ENCODE measurements at regions not wholly inside any gene's neighbourhood (a gene's known extent, or its start where the extent isn't known, plus 50 kb on each side); places are given as distances from the start of the nearest gene placed in this dataset.
"Not testable (repeated sequence)": the region's sequence is repeated elsewhere in the genome, so short reads cannot be mapped to it uniquely, and the experiment has no call there.

DNA sequence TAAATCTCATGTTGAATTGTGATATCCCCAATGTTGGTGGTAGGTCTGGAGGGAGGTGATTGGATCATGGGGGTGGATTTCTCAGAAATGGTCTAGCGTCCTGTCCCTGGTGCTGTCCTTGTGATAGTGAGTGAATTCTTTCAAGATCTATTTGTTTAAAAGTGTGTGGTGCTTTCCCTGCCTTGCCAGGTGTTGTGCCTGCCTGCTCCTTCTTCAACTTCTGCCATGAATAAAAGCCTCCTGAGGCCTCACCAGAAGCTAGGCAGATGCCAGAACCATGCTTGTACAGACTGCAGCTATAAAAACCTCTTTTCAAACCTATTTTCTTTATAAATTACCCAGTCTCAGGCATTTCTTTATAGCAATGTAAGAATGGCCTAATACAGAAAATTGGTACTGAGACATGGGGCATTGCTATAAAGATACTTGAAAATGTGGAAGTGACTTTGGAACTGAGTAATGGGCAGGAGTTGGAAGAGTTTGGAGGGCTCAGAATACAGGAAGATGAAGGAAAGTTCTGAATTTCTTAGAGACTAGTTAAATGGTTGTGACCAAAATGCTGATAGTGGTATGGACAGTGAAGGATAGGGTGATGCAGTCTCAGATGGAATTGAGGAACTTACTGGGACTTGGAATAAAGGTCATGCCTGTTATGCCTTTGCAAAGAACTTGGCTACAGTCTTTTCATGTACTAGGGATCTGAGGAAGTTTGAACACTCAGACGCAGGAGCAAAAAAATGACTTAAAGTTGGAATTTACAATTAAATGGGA, 1514.6 kb upstream of the TPTE start:
- ATAC-seq (replicated peaks in 6 of 8); in situ Hi-C loops (cut with MboI; ENCODE audit: low pct_unique_long_range_greater_than_20kb in 2 of 9, low sequenced_read_pairs in 9 of 9, unreplicated experiment in 9 of 9); H3K27ac ChIP-seq; H3K4me1 ChIP-seq (replicated peaks in 1 of 2); H3K4me3 ChIP-seq: not testable (repeated sequence)
- 17 to 86% (median 45%) methylated on average over 1 to 2 of the region's 2 CpGs; no CpG with 5 or more reads in 1 of the 10 experiments for WGBS, 10 experiments

GRCh38 chr21:9008636-9009035, 1512.7 kb upstream of the TPTE start:
- Histone ChIP-seq H3K4me3 (no peak overlapping the region), H3K4me1 (replicated peaks in 1 of 2) (no peaks in the 10 kb centered on the region), H3K27ac (no peak overlapping the region)
- in situ Hi-C loops (cut with MboI; ENCODE audit: low pct_unique_long_range_greater_than_20kb in 2 of 9, low sequenced_read_pairs in 9 of 9, unreplicated experiment in 9 of 9), result no loop called here
- no peak for ATAC-seq (replicated peaks in 6 of 8)

DNA sequence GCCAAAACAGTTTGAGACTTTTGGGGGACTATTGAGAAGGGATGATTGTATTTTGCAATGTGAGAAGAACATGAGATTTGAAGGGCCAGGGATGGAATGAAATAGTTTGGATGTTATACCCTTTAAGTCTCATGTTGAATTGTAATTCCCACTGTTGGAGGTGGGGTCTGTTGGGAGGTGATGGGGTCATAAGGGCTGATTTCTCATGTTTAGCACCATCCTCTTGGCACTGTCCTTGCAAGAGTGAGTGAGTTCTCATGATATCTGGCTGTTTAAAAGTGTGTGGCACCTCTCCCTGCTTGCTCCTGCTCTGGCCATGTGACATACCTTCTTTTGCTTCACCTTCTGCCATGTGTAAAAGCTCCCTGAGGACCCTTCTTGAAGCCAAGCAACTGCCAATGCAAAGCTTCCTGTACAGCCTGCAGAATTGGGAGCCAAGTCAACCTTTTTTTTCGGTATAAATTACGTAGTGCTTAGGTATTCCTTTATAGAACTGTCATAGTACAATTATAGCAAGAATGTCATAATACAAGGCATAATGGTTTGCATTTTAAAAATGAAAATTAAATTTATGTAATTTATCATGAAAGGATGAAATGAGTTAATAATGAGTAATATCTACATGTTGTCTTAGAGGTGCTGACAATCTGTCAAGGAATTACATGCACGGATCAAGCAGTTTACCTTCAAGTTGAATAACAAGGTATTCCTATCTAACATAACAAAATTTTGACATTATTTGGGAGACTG, 1511.9 kb upstream of the TPTE start:
- ATAC-seq (replicated peaks in 6 of 8); in situ Hi-C loops (cut with MboI; ENCODE audit: low pct_unique_long_range_greater_than_20kb in 2 of 9, low sequenced_read_pairs in 9 of 9, unreplicated experiment in 9 of 9); H3K4me3 ChIP-seq; H3K4me1 ChIP-seq (replicated peaks in 1 of 2); H3K27ac ChIP-seq: not testable (repeated sequence)
- 5 to 29% (median 20%) methylated on average over 3 of the region's 3 CpGs for WGBS, 10 experiments

DNA sequence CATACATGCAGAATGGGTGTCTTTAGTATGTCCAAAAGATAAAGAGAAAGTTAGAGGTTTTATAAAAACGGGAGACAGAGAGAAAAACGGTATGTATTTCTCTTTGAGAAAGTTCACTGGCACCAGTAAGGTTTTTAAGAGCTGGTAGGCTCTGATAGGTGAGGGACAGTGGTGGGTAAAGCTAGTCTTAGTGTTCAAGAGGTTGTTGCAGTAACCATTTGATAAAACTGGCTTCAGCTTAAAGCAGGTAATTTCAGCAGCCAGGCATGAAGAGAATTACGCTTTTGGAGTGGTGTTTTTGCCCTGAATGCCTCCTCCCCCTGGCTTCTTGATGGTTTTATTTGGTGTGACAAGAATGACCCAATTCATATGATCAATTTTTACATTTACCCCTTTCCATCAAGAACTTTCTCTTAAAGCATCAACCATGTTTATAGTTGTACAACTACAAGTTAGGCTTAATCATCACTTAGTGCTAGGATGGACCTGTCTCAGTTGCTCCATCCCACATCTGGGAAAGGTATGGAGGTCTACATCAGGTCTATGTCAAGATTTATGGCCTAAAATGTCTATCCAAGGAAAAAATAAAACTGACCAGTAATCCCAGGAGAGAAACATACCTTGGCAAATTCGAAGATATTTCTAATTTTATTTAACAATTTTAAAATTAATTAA, 1511.1 kb upstream of the TPTE start:
- ATAC-seq (replicated peaks in 6 of 8); H3K4me3 ChIP-seq; in situ Hi-C loops (cut with MboI; ENCODE audit: low pct_unique_long_range_greater_than_20kb in 2 of 9, low sequenced_read_pairs in 9 of 9, unreplicated experiment in 9 of 9); H3K27ac ChIP-seq; H3K4me1 ChIP-seq (replicated peaks in 1 of 2): not testable (repeated sequence)
- 0 to 17% (median 0%) methylated on average over 1 to 3 of the region's 4 CpGs; no CpG with 5 or more reads in 1 of the 10 experiments for WGBS, 10 experiments

DNA sequence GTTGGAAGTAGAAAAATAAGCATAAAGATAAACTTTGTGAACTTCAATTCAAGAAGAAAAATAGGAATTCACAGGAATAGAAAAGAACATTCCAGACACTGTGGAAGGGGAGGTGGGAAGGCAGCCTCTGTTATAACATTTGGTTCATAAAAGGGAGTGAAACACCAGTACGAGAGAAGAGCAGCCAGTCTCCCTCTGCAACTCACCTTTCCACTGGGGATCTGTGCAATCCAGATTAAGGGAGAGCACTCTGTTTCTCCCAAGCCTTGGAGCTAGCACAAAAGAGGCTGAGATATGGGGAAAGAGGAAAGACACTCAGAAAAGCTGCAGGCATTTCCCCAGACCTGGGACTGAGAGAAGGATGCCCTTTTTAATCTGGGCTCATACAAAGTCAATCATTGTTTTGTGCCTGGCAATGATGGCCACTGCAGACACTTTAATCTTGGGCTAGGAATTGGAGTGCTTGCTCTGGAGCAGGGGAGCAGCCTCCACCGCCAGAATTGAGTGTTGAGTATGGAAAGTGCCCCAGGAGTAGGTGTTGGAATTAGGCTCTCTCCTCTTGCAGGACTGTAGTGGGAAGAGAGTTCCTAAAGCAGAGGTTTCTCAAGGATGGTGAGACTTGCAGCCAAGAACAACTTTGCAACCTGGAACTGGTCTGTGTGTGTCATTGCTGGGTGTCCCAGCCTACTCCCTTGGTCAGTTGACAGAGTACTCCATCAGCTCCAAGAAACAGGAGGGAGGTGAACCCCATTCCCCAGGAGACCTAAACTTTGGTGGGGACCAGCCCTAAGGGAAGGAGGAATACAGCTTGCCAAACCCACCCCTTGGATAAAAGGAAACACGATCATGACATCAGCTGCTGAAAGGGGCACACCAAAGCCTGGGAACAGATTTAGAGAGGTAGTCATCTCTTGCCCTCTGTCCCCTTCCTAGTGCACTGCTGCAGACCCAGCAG, 1510.2 kb upstream of the TPTE start:
- H3K4me3 ChIP-seq; in situ Hi-C loops (cut with MboI; ENCODE audit: low pct_unique_long_range_greater_than_20kb in 2 of 9, low sequenced_read_pairs in 9 of 9, unreplicated experiment in 9 of 9); H3K27ac ChIP-seq; H3K4me1 ChIP-seq (replicated peaks in 1 of 2); ATAC-seq (replicated peaks in 6 of 8): not testable (repeated sequence)
- 5 to 26% (median 12%) methylated on average over 3 of the region's 3 CpGs for WGBS, 10 experiments

DNA sequence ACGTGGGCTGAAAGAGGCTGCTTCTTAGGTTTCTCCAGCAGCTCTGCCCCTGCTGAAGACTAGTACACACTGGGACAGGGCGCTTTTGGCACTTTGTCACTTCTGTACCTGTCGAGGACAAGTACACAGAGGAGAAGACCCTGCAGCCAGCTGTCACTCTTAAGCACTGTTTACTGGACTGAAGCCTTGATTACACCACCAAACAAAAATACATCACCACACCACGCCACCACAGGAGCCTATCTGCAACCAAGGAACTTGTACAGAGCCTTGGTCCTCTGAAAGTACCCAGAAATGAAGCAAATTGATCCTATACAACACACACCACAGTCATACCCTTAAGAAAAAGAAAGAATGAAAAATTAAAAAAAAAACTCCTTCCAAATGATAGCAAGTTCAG, 1509.5 kb upstream of the TPTE start:
- in situ Hi-C loops (cut with MboI; ENCODE audit: low pct_unique_long_range_greater_than_20kb in 2 of 9, low sequenced_read_pairs in 9 of 9, unreplicated experiment in 9 of 9); H3K4me3 ChIP-seq; H3K4me1 ChIP-seq (replicated peaks in 1 of 2); ATAC-seq (replicated peaks in 6 of 8); H3K27ac ChIP-seq: not testable (repeated sequence)
- 0 to 22% (median 7%) methylated on average over 1 to 4 of the region's 4 CpGs for WGBS, 10 experiments

- ATAC-seq (replicated peaks in 6 of 8); H3K4me1 ChIP-seq (replicated peaks in 1 of 2); H3K27ac ChIP-seq; H3K4me3 ChIP-seq; in situ Hi-C loops (cut with MboI; ENCODE audit: low pct_unique_long_range_greater_than_20kb in 2 of 9, low sequenced_read_pairs in 9 of 9, unreplicated experiment in 9 of 9): not testable (repeated sequence)
- 3 to 29% (median 14%) methylated on average over 4 to 8 of the region's 8 CpGs; no CpG with 5 or more reads in 1 of the 10 experiments for WGBS, 10 experiments
Measured at GRCh38 chr21:9013502-9014242, 1507.7 kb upstream of the TPTE start.

DNA sequence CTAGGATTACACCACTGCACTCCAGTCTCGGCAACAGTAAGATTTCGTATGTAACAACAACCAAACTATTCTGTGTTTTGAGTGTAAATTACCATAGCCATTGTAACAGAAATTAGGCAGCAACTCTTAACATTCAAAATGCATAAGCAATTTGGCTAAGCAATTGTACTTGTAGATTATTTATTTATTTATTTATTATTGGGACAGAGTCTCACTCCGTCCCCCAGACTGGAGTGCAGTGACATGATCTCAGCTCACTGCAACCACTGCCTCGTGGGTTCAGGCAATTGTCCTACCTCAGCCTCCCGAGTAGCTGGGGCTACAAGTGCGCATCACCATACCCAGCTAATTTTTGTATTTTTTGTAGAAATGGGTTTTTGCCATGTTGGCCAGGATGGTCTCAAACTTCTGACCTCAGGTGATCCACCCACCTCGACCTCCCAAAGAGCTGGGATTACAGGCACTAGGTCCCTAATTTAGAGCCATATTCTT, 1507.1 kb upstream of the TPTE start:
- H3K4me1 ChIP-seq (replicated peaks in 1 of 2); H3K4me3 ChIP-seq; H3K27ac ChIP-seq; in situ Hi-C loops (cut with MboI; ENCODE audit: low pct_unique_long_range_greater_than_20kb in 2 of 9, low sequenced_read_pairs in 9 of 9, unreplicated experiment in 9 of 9); ATAC-seq (replicated peaks in 6 of 8): not testable (repeated sequence)
- 20 to 70% (median 42%) methylated on average over 4 to 7 of the region's 7 CpGs for WGBS, 10 experiments

- WGBS, 10 experiments, result 8 to 44% (median 23%) methylated on average over 4 to 7 of the region's 8 CpGs
- H3K4me3 ChIP-seq; in situ Hi-C loops (cut with MboI; ENCODE audit: low pct_unique_long_range_greater_than_20kb in 2 of 9, low sequenced_read_pairs in 9 of 9, unreplicated experiment in 9 of 9); H3K4me1 ChIP-seq (replicated peaks in 1 of 2); H3K27ac ChIP-seq; ATAC-seq (replicated peaks in 6 of 8): not testable (repeated sequence)
Measured at GRCh38 chr21:9015483-9016197, 1505.7 kb upstream of the TPTE start.

DNA sequence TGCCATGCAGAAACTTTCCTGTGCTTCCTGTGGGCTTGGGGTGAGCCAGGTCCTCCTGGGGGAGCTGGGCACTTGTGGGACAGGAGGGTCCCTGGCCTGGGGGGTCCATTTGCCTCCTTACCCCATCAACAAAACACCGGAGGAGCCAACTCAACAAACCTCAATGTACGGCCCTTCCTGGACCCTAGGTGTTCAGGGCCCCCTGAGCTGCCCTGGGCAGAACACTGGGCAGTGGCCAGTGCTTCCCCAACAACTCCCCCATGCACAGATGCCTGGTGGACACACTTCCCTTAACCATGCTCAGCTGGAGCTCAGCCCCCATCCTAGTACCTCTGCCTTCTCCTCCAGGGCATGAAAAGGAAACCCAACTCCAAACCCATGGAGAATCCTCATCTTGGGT, 1504.2 kb upstream of the TPTE start:
- H3K4me3 ChIP-seq; H3K4me1 ChIP-seq (replicated peaks in 1 of 2); in situ Hi-C loops (cut with MboI; ENCODE audit: low pct_unique_long_range_greater_than_20kb in 2 of 9, low sequenced_read_pairs in 9 of 9, unreplicated experiment in 9 of 9); ATAC-seq (replicated peaks in 6 of 8); H3K27ac ChIP-seq: not testable (repeated sequence)
- 20 to 33% methylated on average over 1 to 2 of the region's 2 CpGs; no CpG with 5 or more reads in 8 of the 10 experiments for WGBS, 10 experiments

DNA sequence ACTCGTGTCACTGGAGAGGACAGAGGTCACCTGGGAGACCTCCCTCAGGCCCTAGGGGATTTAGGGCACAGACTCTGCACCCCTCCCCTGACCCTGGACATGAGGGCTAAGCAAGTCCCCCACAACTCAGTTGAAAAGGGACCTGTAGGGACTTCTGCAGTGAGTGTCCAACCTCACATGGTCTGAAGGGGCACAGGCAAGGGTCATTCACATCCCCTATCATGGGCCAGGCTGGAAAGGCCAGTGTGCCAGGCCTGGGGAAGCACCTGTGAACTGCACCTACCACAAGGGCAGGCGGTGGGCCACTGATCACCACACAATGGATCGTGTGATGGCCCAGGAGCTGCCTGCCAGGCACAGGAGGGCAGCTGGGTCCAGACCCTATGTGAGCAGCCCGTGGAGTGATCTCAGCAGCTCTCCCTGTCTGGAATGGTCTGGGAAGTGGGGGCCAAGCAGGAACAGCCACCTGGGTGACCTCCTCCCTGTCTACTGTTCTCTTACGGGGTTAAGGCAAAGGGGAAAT, 1502.6 kb upstream of the TPTE start:
- in situ Hi-C loops (cut with MboI; ENCODE audit: low pct_unique_long_range_greater_than_20kb in 2 of 9, low sequenced_read_pairs in 9 of 9, unreplicated experiment in 9 of 9); H3K4me3 ChIP-seq; H3K4me1 ChIP-seq (replicated peaks in 1 of 2); H3K27ac ChIP-seq; ATAC-seq (replicated peaks in 6 of 8): not testable (repeated sequence)
- WGBS, 10 experiments, result no CpG with 5 or more reads among the region's 5 CpGs
